ENCODE measurements at regions not wholly inside any gene's neighbourhood (a gene's known extent, or its start where the extent isn't known, plus 50 kb on each side); places are given as distances from the start of the nearest gene placed in this dataset.
A peak's percentile ranks its signal among the peaks of the same experiment; 100 is the strongest.

- DNase-seq: no peak
These were observed 200.4 kb upstream of the FAR2 start for GRCh38 chr12:28948685-28949084.

GRCh38 chr12:28949184-28949583 lies 199.9 kb upstream of the FAR2 start:
- DNase-seq: no peak

- no peak for DNase-seq
These were observed 199.0 kb upstream of the FAR2 start for GRCh38 chr12:28950049-28950448.

- no peak for DNase-seq
These were observed 197.1 kb upstream of the FAR2 start for GRCh38 chr12:28951935-28952334.

- no peak for DNase-seq
These were observed 194.7 kb upstream of the FAR2 start for GRCh38 chr12:28954333-28954732.

- DNase-seq: peak; percentile 27
These were observed 193.6 kb upstream of the FAR2 start for GRCh38 chr12:28955491-28955890.

GRCh38 chr12:28955931-28956330 lies 193.1 kb upstream of the FAR2 start:
- no peak for DNase-seq

DNA sequence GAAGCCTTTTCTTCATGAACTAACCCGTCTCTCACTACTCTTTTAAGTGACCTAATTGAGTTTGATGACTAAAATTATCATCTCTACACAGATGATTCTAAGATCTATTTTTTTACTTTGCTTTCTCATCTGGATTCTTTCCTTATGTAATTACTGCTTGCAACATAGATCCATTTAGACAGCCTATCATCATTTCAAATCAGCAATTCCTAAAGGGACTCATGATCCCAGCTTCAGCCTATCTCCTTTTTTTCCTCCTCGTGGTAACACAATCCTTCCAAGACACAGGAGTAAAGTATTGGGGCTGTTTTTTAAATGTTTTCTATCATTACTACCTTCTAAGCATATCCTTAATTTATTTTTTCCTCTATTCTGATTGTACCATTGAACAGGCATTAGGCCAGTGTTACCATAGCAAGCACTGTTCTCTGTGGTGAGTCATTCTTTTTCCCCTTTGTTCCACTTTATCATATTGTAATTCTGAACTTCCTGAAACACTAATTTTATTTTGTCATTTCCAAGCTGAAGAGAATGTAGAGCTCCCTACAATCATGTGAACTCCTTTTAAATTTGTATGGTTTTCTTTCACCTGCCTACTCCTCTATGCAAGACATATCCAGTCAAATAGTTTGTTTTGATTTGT lies 190.4 kb upstream of the FAR2 start:
- DNase-seq: no peak

DNA sequence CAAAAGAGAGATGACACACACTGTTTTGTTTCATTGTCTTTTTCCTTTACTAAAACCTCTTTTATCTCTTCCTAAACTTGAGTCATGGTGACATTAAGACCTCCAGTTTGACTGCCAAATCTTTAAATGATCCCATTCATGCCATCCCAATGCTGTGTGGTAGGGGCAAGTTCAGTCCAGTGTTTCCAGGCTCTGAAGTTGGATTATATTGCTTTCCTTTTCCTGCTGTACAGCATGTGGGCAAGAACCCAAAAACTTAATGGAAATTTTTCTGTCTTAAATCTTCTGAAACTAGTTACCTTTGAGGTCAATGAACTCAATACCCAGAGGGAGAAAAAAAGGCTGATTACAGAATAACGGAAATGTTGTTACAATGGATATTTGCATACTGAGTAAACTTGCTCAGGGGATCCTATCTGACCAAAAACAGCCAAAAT lies 187.1 kb upstream of the FAR2 start:
- DNase-seq: peak; percentile 31

- peak; percentile 22 for DNase-seq
These were observed 185.5 kb upstream of the FAR2 start for GRCh38 chr12:28963554-28963953.

DNA sequence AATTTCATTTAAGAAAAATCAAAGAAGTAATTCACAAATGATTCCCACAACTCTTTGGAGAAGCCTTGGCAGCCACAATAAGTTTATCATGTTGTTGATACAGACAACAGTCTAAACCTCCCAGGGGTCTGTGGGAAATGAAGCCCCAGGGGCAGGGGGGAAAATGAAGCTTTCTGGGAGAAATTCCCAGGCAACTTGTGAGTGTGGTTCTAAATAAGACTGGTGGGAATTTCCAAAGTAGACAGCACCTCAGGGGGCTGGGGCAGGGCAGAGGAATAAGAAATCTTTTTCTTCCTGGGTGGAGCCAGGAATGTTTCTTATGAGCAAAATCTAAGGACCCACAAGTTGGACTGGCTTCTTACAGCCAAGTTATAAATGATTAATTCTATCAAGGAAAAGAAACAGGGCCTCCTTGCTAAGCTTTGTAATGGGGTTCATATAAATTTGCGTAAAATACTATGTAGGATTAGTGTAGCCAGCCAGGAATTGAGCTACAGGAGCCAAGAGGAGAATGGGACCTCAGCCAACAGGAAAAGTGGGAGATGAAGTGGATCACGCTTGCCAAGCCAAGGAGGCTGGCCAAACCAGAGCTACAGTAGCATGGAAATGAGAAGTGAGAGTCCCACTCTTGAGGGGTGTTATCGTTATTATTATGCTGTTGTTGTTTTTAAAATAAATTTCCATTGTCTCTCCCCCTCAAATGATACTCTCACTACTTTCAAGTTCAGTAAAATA lies 182.9 kb upstream of the FAR2 start:
- peak; percentile 41 for DNase-seq

DNA sequence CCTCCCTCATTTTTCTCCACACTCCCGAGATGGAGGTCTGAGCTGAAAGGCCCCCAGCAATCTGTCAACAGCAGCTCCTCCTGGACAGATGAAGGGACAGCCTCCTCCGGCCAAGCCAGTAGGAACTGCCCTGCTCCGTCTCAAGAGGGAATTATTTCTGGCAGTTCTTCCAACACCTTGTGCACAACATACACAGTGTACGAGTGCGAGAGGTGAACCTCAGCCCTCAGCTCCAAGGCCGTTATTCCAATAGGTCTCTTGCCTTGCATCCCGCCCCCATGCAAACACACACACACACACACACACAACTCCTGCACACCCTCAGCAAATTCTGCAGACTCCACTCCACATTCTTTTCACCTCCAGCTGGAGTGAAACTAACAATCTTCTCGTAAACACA lies 181.7 kb upstream of the FAR2 start:
- DNase-seq: no peak

- no peak for DNase-seq
These were observed 175.6 kb upstream of the FAR2 start for GRCh38 chr12:28973491-28973890.

GRCh38 chr12:28974166-28974565 lies 174.9 kb upstream of the FAR2 start:
- DNase-seq: peak; percentile 56

DNA sequence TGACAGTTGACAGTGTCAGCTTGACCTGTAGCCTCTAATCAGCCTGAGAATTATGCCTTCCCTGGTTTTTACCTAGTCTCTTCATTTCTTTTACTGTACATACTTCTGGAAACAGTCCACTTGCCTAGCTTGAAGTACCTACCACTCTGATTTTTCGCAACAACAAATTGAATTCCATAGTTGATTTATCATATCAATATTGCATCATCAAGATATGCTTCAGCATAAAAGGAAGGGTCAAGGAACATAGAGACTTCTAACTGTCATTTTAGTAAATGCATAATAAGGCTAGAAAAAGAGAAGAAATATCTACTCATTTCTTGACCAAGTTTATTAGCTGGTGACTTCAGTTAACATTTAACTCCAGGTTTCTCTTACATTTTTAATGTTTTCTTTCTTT lies 174.2 kb upstream of the FAR2 start:
- no peak for DNase-seq

GRCh38 chr12:28975564-28976340 lies 173.3 kb upstream of the FAR2 start:
- DNase-seq: no peak

GRCh38 chr12:28980436-28980835 lies 168.6 kb upstream of the FAR2 start:
- DNase-seq: no peak

DNA sequence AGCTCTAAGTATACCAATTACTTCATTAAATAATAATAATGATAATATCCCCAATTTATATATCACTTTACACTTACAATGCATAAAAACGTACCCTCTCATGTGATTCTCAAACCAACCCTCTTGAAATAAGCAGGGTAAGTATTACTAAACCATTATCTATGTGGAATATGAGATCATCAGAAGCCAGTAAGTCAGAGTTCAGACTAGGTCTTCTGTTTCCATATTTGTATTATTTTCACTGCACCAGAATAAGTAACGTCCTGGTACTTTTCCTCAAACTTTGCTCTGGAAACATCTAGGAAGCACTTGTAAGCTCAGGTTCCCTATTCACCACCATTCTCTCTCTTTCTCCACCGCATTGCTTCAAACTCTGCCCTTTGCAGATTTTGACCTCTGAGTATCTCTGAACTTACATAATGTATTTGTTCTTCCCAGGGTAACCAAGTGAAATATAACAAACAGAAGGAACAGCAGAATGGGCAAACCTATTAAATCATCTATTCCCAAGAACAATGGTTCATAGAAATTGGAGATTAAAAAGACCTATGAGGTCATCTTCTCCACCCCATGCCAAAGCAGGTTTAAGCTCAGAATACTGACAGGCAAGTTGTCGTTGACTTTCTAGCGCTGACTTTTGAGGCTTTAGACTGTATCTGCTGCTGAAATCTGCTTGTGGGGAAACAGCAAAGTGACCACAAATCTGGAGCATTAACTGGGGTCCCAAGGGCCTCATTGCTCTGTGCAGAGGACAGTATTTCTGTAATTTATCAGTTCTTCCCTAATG lies 161.3 kb upstream of the FAR2 start:
- DNase-seq: no peak

- DNase-seq: no peak
These were observed 160.8 kb upstream of the FAR2 start for GRCh38 chr12:28988325-28988704.

GRCh38 chr12:28991626-28992025 lies 157.5 kb upstream of the FAR2 start:
- DNase-seq: no peak

DNA sequence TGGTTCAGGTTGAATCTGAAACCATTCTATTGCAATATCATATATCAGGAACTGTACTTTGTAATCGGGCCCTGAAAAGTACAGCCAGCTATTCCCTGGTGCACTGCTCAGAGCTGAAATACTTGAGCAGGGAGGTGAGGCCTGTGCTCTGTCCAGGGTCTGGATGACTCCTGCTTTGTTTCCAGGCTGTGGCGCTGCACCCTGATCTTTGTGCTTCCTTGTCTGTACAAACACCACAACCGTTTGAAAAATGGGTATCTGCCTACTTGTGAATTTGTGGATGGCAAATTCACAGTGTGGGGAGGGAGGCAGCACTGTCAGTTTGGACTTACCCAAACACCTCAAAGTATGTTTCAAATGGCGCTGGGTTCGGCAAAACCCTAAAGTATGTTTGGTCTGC lies 155.4 kb upstream of the FAR2 start:
- no peak for DNase-seq

DNA sequence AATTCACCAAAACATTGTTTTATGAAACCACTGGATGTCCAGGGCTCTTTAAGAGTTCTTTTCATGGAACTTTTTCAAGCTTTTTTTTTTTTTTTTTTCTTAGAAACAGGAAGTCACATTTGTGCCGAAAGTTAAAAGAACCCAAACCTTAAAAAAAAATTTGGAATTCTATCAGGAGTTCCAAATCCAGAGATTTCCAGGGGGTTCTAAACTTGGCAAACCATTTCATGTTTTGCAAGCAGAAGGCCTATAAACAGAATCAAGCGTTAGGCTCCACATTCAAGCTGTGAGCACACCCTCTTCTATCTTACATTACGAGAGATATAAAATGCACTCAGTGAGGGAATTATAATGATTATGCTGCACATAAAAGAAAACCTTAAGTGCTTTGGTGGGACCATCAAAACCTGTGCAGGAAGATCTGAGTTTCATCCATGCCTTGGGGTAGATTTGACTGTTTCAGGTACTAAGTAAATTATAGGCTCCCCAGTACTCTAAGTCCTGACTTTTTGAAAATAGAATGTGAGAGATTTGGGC lies 154.8 kb upstream of the FAR2 start:
- DNase-seq: no peak

- DNase-seq: no peak
These were observed 152.4 kb upstream of the FAR2 start for GRCh38 chr12:28996688-28997087.

Data from fibroblast of skin of right quadriceps (primary cell).